Progenitor cell of endocrine pancreas (in vitro differentiated cells): ENCODE measurements at regions not wholly inside any gene's neighbourhood (a gene's known extent, or its start where the extent isn't known, plus 50 kb on each side); places are given as distances from the start of the nearest gene placed in this dataset.

Source experiments
- DNase-seq: peaks from one replicate; pipeline ENCODE4 v3.0.0; 2021; ENCODE audit warnings: low spot score; ENCODE audit not compliant: unreplicated experiment
- H3K27ac Mint-ChIP-seq: 2 replicates; pipeline ENCODE4 v1.8.0; 2021; ENCODE audit warnings: mild to moderate bottlenecking, moderate library complexity, mixed read lengths
- H3K27me3 Mint-ChIP-seq: 2 replicates; pipeline ENCODE4 v1.8.0; 2021; ENCODE audit warnings: mixed read lengths
- H3K36me3 Mint-ChIP-seq: 2 replicates; pipeline ENCODE4 v1.8.0; 2022; ENCODE audit warnings: mixed read lengths; ENCODE audit not compliant: insufficient read depth
- H3K4me1 Mint-ChIP-seq: 2 replicates; pipeline ENCODE4 v1.8.0; 2021; ENCODE audit warnings: low read depth, mixed read lengths
- H3K4me3 Mint-ChIP-seq: 2 replicates; pipeline ENCODE4 v1.8.0; 2021; ENCODE audit warnings: low read depth, mild to moderate bottlenecking, moderate library complexity, mixed read lengths
- H3K9me3 Mint-ChIP-seq: 2 replicates; pipeline ENCODE4 v1.8.0; 2021; ENCODE audit warnings: low read depth, mixed read lengths
- TF ChIP-seq, protein P1 (sequence below): fragments of 200-600 bp; sonication (generic); IDR thresholded peaks from one replicate; pipeline ENCODE4 v1.5.0; 2021; ENCODE audit warnings: antibody characterized with exemption, mild to moderate bottlenecking; ENCODE audit not compliant: unreplicated experiment

DNA sequence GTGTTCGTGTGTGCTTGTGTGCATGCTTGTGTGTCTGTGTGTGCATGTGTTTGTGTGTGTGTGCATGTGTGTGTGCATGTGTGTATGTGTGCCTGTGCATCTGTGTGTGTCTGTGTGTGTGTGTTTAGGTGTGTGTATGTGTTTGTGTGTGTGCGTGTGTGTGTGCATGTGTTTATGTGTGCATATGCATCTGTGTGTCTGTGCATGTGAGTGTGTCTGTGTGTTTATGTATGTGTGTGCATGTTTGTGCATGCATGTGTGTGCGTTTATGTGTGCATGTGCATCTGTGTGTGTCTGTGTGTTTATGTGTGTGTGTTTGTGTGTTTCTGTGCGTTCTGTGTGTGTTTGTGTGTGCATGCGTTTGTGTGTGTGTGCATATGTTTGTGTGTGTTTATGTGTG, 106.6 kb upstream of the TNRC6C start:
- Mint-ChIP-seq H3K27ac (no peak overlapping the region), H3K9me3 (no peaks in the 10 kb centered on the region), H3K4me3 (no peak overlapping the region), H3K4me1 (no peaks in the 10 kb centered on the region), H3K36me3 (no peaks in the 10 kb centered on the region), H3K27me3 (peaks cover 3% of the 10 kb centered on the region)
- DNase-seq = no peak
- TF ChIP-seq, protein P1, sequence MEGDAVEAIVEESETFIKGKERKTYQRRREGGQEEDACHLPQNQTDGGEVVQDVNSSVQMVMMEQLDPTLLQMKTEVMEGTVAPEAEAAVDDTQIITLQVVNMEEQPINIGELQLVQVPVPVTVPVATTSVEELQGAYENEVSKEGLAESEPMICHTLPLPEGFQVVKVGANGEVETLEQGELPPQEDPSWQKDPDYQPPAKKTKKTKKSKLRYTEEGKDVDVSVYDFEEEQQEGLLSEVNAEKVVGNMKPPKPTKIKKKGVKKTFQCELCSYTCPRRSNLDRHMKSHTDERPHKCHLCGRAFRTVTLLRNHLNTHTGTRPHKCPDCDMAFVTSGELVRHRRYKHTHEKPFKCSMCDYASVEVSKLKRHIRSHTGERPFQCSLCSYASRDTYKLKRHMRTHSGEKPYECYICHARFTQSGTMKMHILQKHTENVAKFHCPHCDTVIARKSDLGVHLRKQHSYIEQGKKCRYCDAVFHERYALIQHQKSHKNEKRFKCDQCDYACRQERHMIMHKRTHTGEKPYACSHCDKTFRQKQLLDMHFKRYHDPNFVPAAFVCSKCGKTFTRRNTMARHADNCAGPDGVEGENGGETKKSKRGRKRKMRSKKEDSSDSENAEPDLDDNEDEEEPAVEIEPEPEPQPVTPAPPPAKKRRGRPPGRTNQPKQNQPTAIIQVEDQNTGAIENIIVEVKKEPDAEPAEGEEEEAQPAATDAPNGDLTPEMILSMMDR = no peak

DNA sequence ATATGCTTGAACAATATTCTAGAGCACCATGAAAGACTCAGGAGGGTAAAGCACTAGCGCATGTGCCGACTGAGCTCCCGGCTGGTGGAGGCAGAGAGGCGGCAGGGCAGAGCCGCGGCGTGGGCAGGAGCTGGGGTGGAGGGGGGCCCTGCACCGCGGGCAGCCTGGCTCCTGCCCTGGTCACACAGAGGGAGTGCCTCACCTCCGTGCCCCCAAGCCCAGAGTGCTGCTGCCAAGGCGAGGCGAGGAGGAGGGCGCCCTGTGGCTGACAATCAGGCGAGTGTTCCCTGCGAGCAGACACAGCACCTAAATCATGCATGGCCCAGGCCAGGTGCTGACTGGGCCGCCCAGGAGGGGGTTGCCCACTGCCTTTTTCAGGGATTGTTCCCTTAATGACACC, 105.8 kb upstream of the TNRC6C start:
- no peak for DNase-seq
- Mint-ChIP-seq H3K4me1 (no peaks in the 10 kb centered on the region), H3K9me3 (no peaks in the 10 kb centered on the region), H3K27ac (no peak overlapping the region), H3K4me3 (no peak overlapping the region), H3K27me3 (peaks cover 3% of the 10 kb centered on the region), H3K36me3 (no peaks in the 10 kb centered on the region)
- TF ChIP-seq, protein P1 = no peak

DNA sequence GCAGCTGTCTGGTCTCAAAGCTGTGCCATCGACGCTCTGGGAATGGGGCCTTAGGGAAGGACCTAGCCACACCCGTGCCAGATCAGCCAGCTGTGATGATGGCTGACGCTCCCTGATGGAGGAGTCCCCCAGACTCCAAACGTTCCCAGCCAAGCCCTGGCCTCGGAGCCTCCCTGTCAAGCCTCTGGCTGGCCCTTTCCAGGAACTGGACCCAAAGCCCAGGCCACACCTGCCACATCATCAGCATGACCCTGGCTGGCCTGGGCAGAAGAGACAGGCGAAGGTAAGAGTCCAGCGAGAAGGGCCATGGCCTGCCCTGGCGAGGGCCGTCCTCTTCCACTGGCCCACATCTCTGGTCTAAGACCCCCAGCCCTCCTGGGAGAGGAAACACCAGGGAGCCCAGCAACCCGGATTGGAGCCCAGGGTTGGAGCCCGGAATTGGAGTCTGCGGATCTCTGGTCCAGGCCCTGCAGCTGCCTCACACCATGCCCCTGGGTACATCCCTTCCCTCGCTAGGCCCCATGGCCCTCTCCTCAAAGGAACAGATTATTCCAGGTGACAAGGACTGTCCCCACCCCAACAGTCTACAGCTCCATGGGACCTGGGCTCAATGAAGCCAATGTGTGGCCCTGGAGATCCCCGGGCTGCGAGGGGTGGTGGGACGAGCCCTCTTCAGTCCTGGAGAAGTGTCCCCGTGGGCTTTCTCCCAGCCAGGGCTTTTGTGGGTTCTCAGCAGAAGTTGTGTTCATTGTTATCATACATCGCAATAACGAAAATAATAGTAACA, 105.1 kb upstream of the TNRC6C start:
- Mint-ChIP-seq H3K27ac (no peak overlapping the region), H3K4me3 (no peak overlapping the region), H3K27me3 (peaks cover 3% of the 10 kb centered on the region), H3K9me3 (no peaks in the 10 kb centered on the region), H3K4me1 (no peaks in the 10 kb centered on the region), H3K36me3 (no peaks in the 10 kb centered on the region)
- DNase-seq = no peak
- TF ChIP-seq, protein P1 = no peak

DNA sequence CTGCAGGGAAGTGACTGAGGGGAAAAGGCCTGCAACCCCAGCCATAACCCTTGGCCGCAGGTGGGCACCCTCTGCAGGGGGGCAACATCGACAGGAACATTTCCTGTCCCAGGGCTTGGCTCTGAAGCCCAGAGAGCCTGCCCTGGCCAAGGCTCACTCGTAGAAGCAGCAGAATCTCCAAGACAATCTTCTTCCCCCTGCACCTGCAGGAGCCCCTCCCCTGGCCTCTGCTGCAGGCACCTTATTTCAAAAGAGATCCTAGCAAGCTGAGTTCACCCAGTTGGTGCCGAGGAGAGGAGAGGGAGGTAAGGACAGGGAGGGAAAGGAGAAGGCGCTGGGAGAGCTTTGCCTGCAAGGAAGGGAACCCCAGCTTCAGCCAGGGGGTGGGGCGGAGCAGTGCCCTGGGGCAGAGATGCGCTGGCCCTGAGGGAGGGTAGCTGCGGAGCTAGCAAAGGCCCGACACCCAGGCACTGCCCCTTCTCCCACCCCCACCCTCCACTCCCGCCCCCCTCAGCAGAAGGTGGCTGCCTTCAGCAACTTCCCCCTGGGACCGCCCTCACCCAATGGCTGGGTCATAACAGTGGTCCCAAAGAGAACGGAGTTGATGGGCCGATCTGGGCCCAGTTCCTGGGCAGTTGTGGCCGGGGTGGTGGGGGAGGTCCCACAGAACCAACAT, 104.3 kb upstream of the TNRC6C start:
- no peak for DNase-seq

More for the DNA sequence above, 104.3 kb upstream of the TNRC6C start:
- H3K4me1 Mint-ChIP-seq = no peaks in the 10 kb centered on the region
- H3K36me3 Mint-ChIP-seq = no peaks in the 10 kb centered on the region
- TF ChIP-seq, protein P1 = no peak
- no peaks in the 10 kb centered on the region for H3K9me3 Mint-ChIP-seq
- no peak overlapping the region for H3K27ac Mint-ChIP-seq
- no peak overlapping the region for H3K4me3 Mint-ChIP-seq
- H3K27me3 Mint-ChIP-seq = peaks cover 3% of the 10 kb centered on the region
